T-helper 1 cell treated with Interleukin-12 subunit alpha and Interleukin-12 subunit beta and Interleukin-4 antibody, amounts not matched to agents 30 ng/mL and 1 ng/mL, for 36 hours (primary cell): ENCODE measurements at regions not wholly inside any gene's neighbourhood (a gene's known extent, or its start where the extent isn't known, plus 50 kb on each side); places are given as distances from the start of the nearest gene placed in this dataset.
"Not testable (repeated sequence)": the region's sequence is repeated elsewhere in the genome, so short reads cannot be mapped to it uniquely, and the experiment has no call there.

ENCODE experiments used
- intact Hi-C: fragments of 100-400 bp; cut with micrococcal nuclease; formaldehyde crosslinking; loops from one replicate; pipeline ENCODE4 v1.15.1; 2024

- intact Hi-C loops: no loop called here
Observed at GRCh38 chr3:110654843-110655502, 416.6 kb upstream of the NECTIN3 start.

GRCh38 chr3:110656394-110657025 lies 415.1 kb upstream of the NECTIN3 start:
- intact Hi-C loops: no loop called here

GRCh38 chr3:110664148-110664547 lies 407.5 kb upstream of the NECTIN3 start:
- intact Hi-C loops: no loop called here

- intact Hi-C loops: no loop called here
Observed at GRCh38 chr3:110666495-110666894, 405.1 kb upstream of the NECTIN3 start.

GRCh38 chr3:110667216-110667615 lies 404.4 kb upstream of the NECTIN3 start:
- intact Hi-C loops: no loop called here

- intact Hi-C loops: no loop called here
Observed at GRCh38 chr3:110670407-110670806, 401.2 kb upstream of the NECTIN3 start.

- intact Hi-C loops: no loop called here
Observed at GRCh38 chr3:110677506-110677905, 394.1 kb upstream of the NECTIN3 start.

GRCh38 chr3:110679285-110679684 lies 392.3 kb upstream of the NECTIN3 start:
- intact Hi-C loops: no loop called here

GRCh38 chr3:110680450-110680849 lies 391.2 kb upstream of the NECTIN3 start:
- intact Hi-C loops: no loop called here

GRCh38 chr3:110684466-110684865 lies 387.1 kb upstream of the NECTIN3 start:
- intact Hi-C loops: no loop called here

GRCh38 chr3:110685630-110686029 lies 386.0 kb upstream of the NECTIN3 start:
- intact Hi-C loops: no loop called here

GRCh38 chr3:110686701-110687100 lies 384.9 kb upstream of the NECTIN3 start:
- intact Hi-C loops: no loop called here

- intact Hi-C loops: no loop called here
Observed at GRCh38 chr3:110687138-110687537, 384.5 kb upstream of the NECTIN3 start.

GRCh38 chr3:110697961-110698360 lies 373.7 kb upstream of the NECTIN3 start:
- intact Hi-C loops: no loop called here

GRCh38 chr3:110704332-110704731 lies 367.3 kb upstream of the NECTIN3 start:
- intact Hi-C loops: not testable (repeated sequence)

- intact Hi-C loops: no loop called here
Observed at GRCh38 chr3:110708156-110708555, 363.5 kb upstream of the NECTIN3 start.

GRCh38 chr3:110710156-110710555 lies 361.5 kb upstream of the NECTIN3 start:
- intact Hi-C loops: no loop called here

GRCh38 chr3:110710603-110711002 lies 361.0 kb upstream of the NECTIN3 start:
- intact Hi-C loops: no loop called here

GRCh38 chr3:110711130-110711832 lies 360.3 kb upstream of the NECTIN3 start:
- intact Hi-C loops: no loop called here

- intact Hi-C loops: no loop called here
Observed at GRCh38 chr3:110711851-110712516, 359.6 kb upstream of the NECTIN3 start.

GRCh38 chr3:110727056-110727455 lies 344.6 kb upstream of the NECTIN3 start:
- intact Hi-C loops: no loop called here

- intact Hi-C loops: no loop called here
Observed at GRCh38 chr3:110731148-110731547, 340.5 kb upstream of the NECTIN3 start.
